Activated B cell treated with CpG ODN at 0.5 μM for 24 hours (primary cell): ENCODE measurements at regions not wholly inside any gene's neighbourhood (a gene's known extent, or its start where the extent isn't known, plus 50 kb on each side); places are given as distances from the start of the nearest gene placed in this dataset.

Experiments
- ATAC-seq: fragments of 200-7000 bp; cut with Tn5 transposase; one replicate; pipeline ENCODE4 v1.10.0; 2021; ENCODE audit warnings: low read depth, mild to moderate bottlenecking, moderate library complexity
- CTCF ChIA-PET: fragments of 350-600 bp; sonication (Branson Sonifier 250); formaldehyde crosslinking; loops from one replicate; lab custom pipeline; 2021; ENCODE audit warnings: antibody characterized with exemption; lab: Charles Lee
- POLR2A ChIA-PET: fragments of 350-600 bp; sonication (Branson Sonifier 250); formaldehyde crosslinking; loops from one replicate; lab custom pipeline; 2021; ENCODE audit warnings: antibody characterized with exemption; lab: Charles Lee
- DNase-seq: peaks from one replicate; pipeline ENCODE4 v3.0.0; 2022
- H3K27ac Mint-ChIP-seq: one replicate; pipeline ENCODE4 v1.8.0; 2020; ENCODE audit warnings: mixed read lengths
- H3K27me3 Mint-ChIP-seq: one replicate; pipeline ENCODE4 v1.8.0; 2021; ENCODE audit warnings: mixed read lengths
- H3K36me3 Mint-ChIP-seq: one replicate; pipeline ENCODE4 v1.8.0; 2021; ENCODE audit warnings: low read depth, mixed read lengths
- H3K4me1 Mint-ChIP-seq: one replicate; pipeline ENCODE4 v1.8.0; 2021; ENCODE audit warnings: mixed read lengths
- H3K4me3 Mint-ChIP-seq: one replicate; pipeline ENCODE4 v1.8.0; 2020; ENCODE audit warnings: mild to moderate bottlenecking, mixed read lengths
- H3K9me3 Mint-ChIP-seq: one replicate; pipeline ENCODE4 v1.8.0; 2020; ENCODE audit warnings: mixed read lengths
- CTCF ChIP-seq: fragments of 200-600 bp; IDR thresholded peaks from one replicate; pipeline ENCODE4 v1.8.0; 2022; ENCODE audit warnings: antibody characterized with exemption, mild to moderate bottlenecking
- intact Hi-C: fragments of 100-400 bp; cut with micrococcal nuclease; formaldehyde crosslinking; loops from one replicate; pipeline ENCODE4 v1.15.1; 2024

- Mint-ChIP-seq H3K9me3 (peaks cover 5% of the 10 kb centered on the region), H3K36me3 (no peaks in the 10 kb centered on the region), H3K27ac (no peak overlapping the region), H3K4me3 (no peak overlapping the region), H3K27me3 (peaks cover 36% of the 10 kb centered on the region), H3K4me1 (no peaks in the 10 kb centered on the region)
- ATAC-seq, result no peak
- ChIA-PET POLR2A (no interaction called here), CTCF (no interaction called here)
- intact Hi-C loops, result no loop called here
- TF ChIP-seq CTCF, result no peak
- no peak for DNase-seq
Observed at GRCh38 chr12:111006621-111007020, 86.2 kb upstream of the MYL2 start.

- POLR2A ChIA-PET, result no interaction called here
- ATAC-seq (no peak), DNase-seq (no peak)
- TF ChIP-seq CTCF, result no peak
- intact Hi-C loops, result no loop called here
- Mint-ChIP-seq H3K4me1 (no peaks in the 10 kb centered on the region), H3K4me3 (no peak overlapping the region), H3K27ac (no peak overlapping the region), H3K36me3 (no peaks in the 10 kb centered on the region), H3K27me3 (peaks cover 13% of the 10 kb centered on the region), H3K9me3 (peaks cover 8% of the 10 kb centered on the region)
- CTCF ChIA-PET, result no interaction called here
Observed at GRCh38 chr12:110998971-110999370, 78.6 kb upstream of the MYL2 start.

GRCh38 chr12:110998165-110998564, 77.8 kb upstream of the MYL2 start:
- CTCF ChIA-PET, result no interaction called here
- ATAC-seq (no peak), DNase-seq (no peak)
- Mint-ChIP-seq H3K4me3 (no peak overlapping the region), H3K27me3 (peaks cover 17% of the 10 kb centered on the region), H3K9me3 (peaks cover 8% of the 10 kb centered on the region), H3K36me3 (no peaks in the 10 kb centered on the region), H3K27ac (no peak overlapping the region), H3K4me1 (no peaks in the 10 kb centered on the region)
- intact Hi-C loops, result no loop called here
- TF ChIP-seq CTCF, result no peak
- POLR2A ChIA-PET, result no interaction called here

- ChIA-PET CTCF (no interaction called here), POLR2A (no interaction called here)
- no peak for ATAC-seq
- Mint-ChIP-seq H3K9me3 (peaks cover 8% of the 10 kb centered on the region), H3K4me1 (no peaks in the 10 kb centered on the region), H3K4me3 (no peak overlapping the region), H3K27me3 (peaks cover 17% of the 10 kb centered on the region), H3K27ac (no peak overlapping the region), H3K36me3 (no peaks in the 10 kb centered on the region)
- no peak for DNase-seq
- intact Hi-C loops, result no loop called here
- no peak for TF ChIP-seq CTCF
Observed at GRCh38 chr12:110996415-110996814, 76.0 kb upstream of the MYL2 start.

- ATAC-seq (no peak), DNase-seq (no peak)
- ChIA-PET CTCF (no interaction called here), POLR2A (no interaction called here)
- Mint-ChIP-seq H3K36me3 (no peaks in the 10 kb centered on the region), H3K4me1 (no peaks in the 10 kb centered on the region), H3K27me3 (peaks cover 11% of the 10 kb centered on the region), H3K4me3 (no peak overlapping the region), H3K9me3 (peaks cover 8% of the 10 kb centered on the region), H3K27ac (no peak overlapping the region)
- intact Hi-C loops, result no loop called here
- TF ChIP-seq CTCF, result no peak
Observed at GRCh38 chr12:110995615-110996014, 75.2 kb upstream of the MYL2 start.
